Rectal smooth muscle tissue (tissue), 1 donor: ENCODE measurements at regions not wholly inside any gene's neighbourhood (a gene's known extent, or its start where the extent isn't known, plus 50 kb on each side); places are given as distances from the start of the nearest gene placed in this dataset.

ENCODE experiments used
- H3K27ac ChIP-seq: one replicate; pipeline ENCODE4 v1.7.0; 2013; ENCODE audit warnings: low read depth, low read length, inconsistent platforms
- H3K27me3 ChIP-seq: one replicate; pipeline ENCODE4 v1.7.0; 2013; ENCODE audit warnings: low read length; ENCODE audit not compliant: control insufficient read depth, insufficient read depth
- H3K36me3 ChIP-seq: one replicate; pipeline ENCODE4 v1.7.0; 2013; ENCODE audit warnings: low read length; ENCODE audit not compliant: control insufficient read depth, insufficient read depth
- H3K4me1 ChIP-seq: one replicate; pipeline ENCODE4 v1.7.0; 2013; ENCODE audit warnings: low read length; ENCODE audit not compliant: control insufficient read depth, insufficient read depth
- H3K4me3 ChIP-seq: one replicate; pipeline ENCODE4 v1.7.0; 2013; ENCODE audit warnings: low read length
- H3K9ac ChIP-seq: one replicate; pipeline ENCODE4 v1.7.0; 2013; ENCODE audit warnings: low read length

- no peaks in the 10 kb centered on the region for H3K27me3 ChIP-seq
- H3K36me3 ChIP-seq, result no peaks in the 10 kb centered on the region
- H3K4me3 ChIP-seq, result no peak overlapping the region
- no peaks in the 10 kb centered on the region for H3K4me1 ChIP-seq
- no peak overlapping the region for H3K9ac ChIP-seq
- no peak overlapping the region for H3K27ac ChIP-seq
These were observed 120.1 kb downstream of the SNX5 start for GRCh38 chr20:17848249-17849048.

GRCh38 chr20:17845701-17846475 is 122.7 kb downstream of the SNX5 start:
- Histone ChIP-seq H3K36me3 (no peaks in the 10 kb centered on the region), H3K27me3 (no peaks in the 10 kb centered on the region), H3K27ac (no peak overlapping the region), H3K4me3 (no peak overlapping the region), H3K9ac (no peak overlapping the region), H3K4me1 (peaks cover 2% of the 10 kb centered on the region)

- Histone ChIP-seq H3K27ac (no peak overlapping the region), H3K9ac (no peak overlapping the region), H3K36me3 (no peaks in the 10 kb centered on the region), H3K4me3 (no peak overlapping the region), H3K27me3 (no peaks in the 10 kb centered on the region), H3K4me1 (peaks cover 2% of the 10 kb centered on the region)
These were observed 123.9 kb downstream of the SNX5 start for GRCh38 chr20:17844549-17845298.

- Histone ChIP-seq H3K4me3 (no peak overlapping the region), H3K27me3 (no peaks in the 10 kb centered on the region), H3K27ac (no peak overlapping the region), H3K9ac (no peak overlapping the region), H3K4me1 (peaks cover 2% of the 10 kb centered on the region), H3K36me3 (no peaks in the 10 kb centered on the region)
These were observed 124.5 kb downstream of the SNX5 start for GRCh38 chr20:17844133-17844429.

GRCh38 chr20:17843246-17844132 is 125.1 kb downstream of the SNX5 start:
- Histone ChIP-seq H3K27ac (peak overlapping the region; percentile 27), H3K4me1 (peaks cover 2% of the 10 kb centered on the region), H3K4me3 (no peak overlapping the region), H3K9ac (no peak overlapping the region), H3K36me3 (no peaks in the 10 kb centered on the region), H3K27me3 (no peaks in the 10 kb centered on the region)

GRCh38 chr20:17841751-17842215 is 126.8 kb downstream of the SNX5 start:
- no peak overlapping the region for H3K9ac ChIP-seq
- no peaks in the 10 kb centered on the region for H3K36me3 ChIP-seq
- peaks cover 2% of the 10 kb centered on the region for H3K4me1 ChIP-seq
- H3K27me3 ChIP-seq, result no peaks in the 10 kb centered on the region
- H3K27ac ChIP-seq, result peak overlapping the region; percentile 68
- no peak overlapping the region for H3K4me3 ChIP-seq

GRCh38 chr20:17840423-17840822 is 128.2 kb downstream of the SNX5 start:
- H3K27me3 ChIP-seq, result no peaks in the 10 kb centered on the region
- H3K9ac ChIP-seq, result no peak overlapping the region
- no peak overlapping the region for H3K4me3 ChIP-seq
- peaks cover 3% of the 10 kb centered on the region for H3K4me1 ChIP-seq
- H3K27ac ChIP-seq, result no peak overlapping the region
- H3K36me3 ChIP-seq, result no peaks in the 10 kb centered on the region

GRCh38 chr20:17838921-17839320 is 129.7 kb downstream of the SNX5 start:
- Histone ChIP-seq H3K27ac (no peak overlapping the region), H3K36me3 (no peaks in the 10 kb centered on the region), H3K9ac (no peak overlapping the region), H3K4me3 (no peak overlapping the region), H3K4me1 (peaks cover 5% of the 10 kb centered on the region), H3K27me3 (no peaks in the 10 kb centered on the region)

- no peak overlapping the region for H3K9ac ChIP-seq
- peaks cover 5% of the 10 kb centered on the region for H3K4me1 ChIP-seq
- H3K4me3 ChIP-seq, result no peak overlapping the region
- H3K36me3 ChIP-seq, result no peaks in the 10 kb centered on the region
- no peak overlapping the region for H3K27ac ChIP-seq
- H3K27me3 ChIP-seq, result no peaks in the 10 kb centered on the region
These were observed 131.4 kb downstream of the SNX5 start for GRCh38 chr20:17837179-17837578.

- Histone ChIP-seq H3K4me1 (peaks cover 3% of the 10 kb centered on the region), H3K27me3 (no peaks in the 10 kb centered on the region), H3K27ac (peak overlapping the region; percentile 83), H3K4me3 (no peak overlapping the region), H3K36me3 (no peaks in the 10 kb centered on the region), H3K9ac (no peak overlapping the region)
These were observed 132.2 kb downstream of the SNX5 start for GRCh38 chr20:17836303-17836861.

- Histone ChIP-seq H3K9ac (no peak overlapping the region), H3K27ac (peak overlapping the region; percentile 83), H3K27me3 (no peaks in the 10 kb centered on the region)
These were observed 132.7 kb downstream of the SNX5 start for GRCh38 chr20:17835934-17836300.

More at GRCh38 chr20:17835934-17836300, 132.7 kb downstream of the SNX5 start:
- Histone ChIP-seq H3K4me1 (peaks cover 3% of the 10 kb centered on the region), H3K36me3 (no peaks in the 10 kb centered on the region), H3K4me3 (no peak overlapping the region)
